ENCODE measurements at regions not wholly inside any gene's neighbourhood (a gene's known extent, or its start where the extent isn't known, plus 50 kb on each side); places are given as distances from the start of the nearest gene placed in this dataset.
A peak's percentile ranks its signal among the peaks of the same experiment; 100 is the strongest.

DNA sequence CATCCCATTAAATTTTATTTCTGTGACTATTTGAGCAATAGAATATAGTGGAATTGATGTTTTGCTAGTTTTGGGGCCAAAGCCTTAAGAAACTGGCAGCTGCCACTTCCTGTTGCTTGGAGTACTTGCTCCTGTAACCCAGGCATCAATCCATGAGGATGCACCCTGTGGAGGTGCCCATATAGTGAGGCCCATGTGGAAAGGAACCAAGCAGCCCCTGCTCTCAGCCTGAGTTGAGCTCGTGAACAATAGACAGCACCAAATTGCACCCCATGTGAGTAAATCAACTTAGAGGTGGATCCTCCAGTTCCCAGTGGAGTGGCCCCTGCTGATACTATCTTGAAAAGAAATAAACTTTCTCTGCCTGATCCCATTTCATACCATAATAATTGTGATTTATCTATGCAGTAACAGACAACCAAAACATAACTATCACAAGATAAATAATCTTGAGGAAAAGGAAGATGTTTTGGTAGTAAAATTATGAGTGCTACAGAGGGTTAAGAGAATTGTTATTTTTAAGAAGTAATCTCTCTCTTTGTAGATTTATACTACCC is 481.9 kb downstream of the TBC1D32 start:
- Mint-ChIP-seq H3K27ac (no peak overlapping the region), H3K4me1 (no peaks in the 10 kb centered on the region), H3K36me3 (ENCODE audit: low read depth) (no peaks in the 10 kb centered on the region), H3K27me3 (ENCODE audit: low read depth) (no peaks in the 10 kb centered on the region), H3K4me3 (no peak overlapping the region), H3K9me3 (no peaks in the 10 kb centered on the region)
- TF ChIP-seq, protein P1, sequence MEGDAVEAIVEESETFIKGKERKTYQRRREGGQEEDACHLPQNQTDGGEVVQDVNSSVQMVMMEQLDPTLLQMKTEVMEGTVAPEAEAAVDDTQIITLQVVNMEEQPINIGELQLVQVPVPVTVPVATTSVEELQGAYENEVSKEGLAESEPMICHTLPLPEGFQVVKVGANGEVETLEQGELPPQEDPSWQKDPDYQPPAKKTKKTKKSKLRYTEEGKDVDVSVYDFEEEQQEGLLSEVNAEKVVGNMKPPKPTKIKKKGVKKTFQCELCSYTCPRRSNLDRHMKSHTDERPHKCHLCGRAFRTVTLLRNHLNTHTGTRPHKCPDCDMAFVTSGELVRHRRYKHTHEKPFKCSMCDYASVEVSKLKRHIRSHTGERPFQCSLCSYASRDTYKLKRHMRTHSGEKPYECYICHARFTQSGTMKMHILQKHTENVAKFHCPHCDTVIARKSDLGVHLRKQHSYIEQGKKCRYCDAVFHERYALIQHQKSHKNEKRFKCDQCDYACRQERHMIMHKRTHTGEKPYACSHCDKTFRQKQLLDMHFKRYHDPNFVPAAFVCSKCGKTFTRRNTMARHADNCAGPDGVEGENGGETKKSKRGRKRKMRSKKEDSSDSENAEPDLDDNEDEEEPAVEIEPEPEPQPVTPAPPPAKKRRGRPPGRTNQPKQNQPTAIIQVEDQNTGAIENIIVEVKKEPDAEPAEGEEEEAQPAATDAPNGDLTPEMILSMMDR (IDR thresholded peaks at IDR 0.05; ENCODE audit: unreplicated experiment in 3 of 3), result no peak

DNA sequence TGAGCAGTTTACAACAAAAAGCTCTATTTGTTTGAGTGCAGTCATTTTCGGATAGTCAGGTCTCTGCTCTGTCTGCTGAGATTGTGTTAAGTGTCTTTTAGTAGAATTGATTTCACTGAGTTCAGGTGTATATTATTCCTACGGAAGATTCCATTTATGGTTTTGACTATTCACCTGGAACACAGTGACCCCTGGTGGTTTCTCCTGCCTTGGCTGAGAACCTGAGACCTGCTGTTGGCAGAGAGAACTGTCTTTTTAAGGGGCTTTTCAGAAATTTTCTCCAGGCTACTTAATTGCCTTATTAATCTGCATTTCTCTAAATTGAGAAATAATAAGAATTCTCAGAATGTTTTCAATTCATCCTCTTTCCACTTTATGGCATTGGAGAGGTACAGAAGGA is 508.0 kb downstream of the TBC1D32 start:
- H3K4me1 Mint-ChIP-seq, result peaks cover 11% of the 10 kb centered on the region
- H3K36me3 Mint-ChIP-seq (ENCODE audit: low read depth), result no peaks in the 10 kb centered on the region
- TF ChIP-seq, protein P1 (IDR thresholded peaks at IDR 0.05; ENCODE audit: unreplicated experiment in 3 of 3), result peak; percentile 51 to 70 (median 60)
- peak overlapping the region in 1 of 3 experiments; percentile 43 for H3K27ac Mint-ChIP-seq
- peaks cover 3% of the 10 kb centered on the region for H3K9me3 Mint-ChIP-seq
- H3K4me3 Mint-ChIP-seq, result no peak overlapping the region
- no peaks in the 10 kb centered on the region for H3K27me3 Mint-ChIP-seq (ENCODE audit: low read depth)

DNA sequence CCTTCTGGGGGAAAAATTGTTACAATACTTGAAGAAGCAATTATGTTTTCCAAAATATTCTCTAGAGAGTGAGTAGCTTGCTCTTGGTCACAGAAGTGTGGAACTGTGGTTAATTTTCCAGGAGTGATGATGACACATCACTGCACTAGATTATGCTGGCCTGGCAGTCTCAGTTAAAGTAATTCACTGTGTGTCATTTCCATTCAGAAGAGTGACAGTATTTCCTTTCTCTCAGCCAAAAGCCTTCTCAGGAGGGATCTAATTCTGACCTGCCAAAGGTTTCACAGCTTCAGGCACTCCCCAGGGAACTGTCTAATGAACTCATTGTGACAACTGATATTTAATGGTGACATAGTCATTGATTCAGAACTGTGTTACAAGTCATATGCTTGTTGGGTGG is 517.5 kb downstream of the TBC1D32 start:
- Mint-ChIP-seq H3K36me3 (ENCODE audit: low read depth) (no peaks in the 10 kb centered on the region), H3K4me1 (no peaks in the 10 kb centered on the region), H3K27ac (no peak overlapping the region), H3K4me3 (no peak overlapping the region), H3K9me3 (peaks cover 36% of the 10 kb centered on the region), H3K27me3 (ENCODE audit: low read depth) (peaks cover 3% of the 10 kb centered on the region)
- TF ChIP-seq, protein P1 (IDR thresholded peaks at IDR 0.05; ENCODE audit: unreplicated experiment in 3 of 3), result no peak

DNA sequence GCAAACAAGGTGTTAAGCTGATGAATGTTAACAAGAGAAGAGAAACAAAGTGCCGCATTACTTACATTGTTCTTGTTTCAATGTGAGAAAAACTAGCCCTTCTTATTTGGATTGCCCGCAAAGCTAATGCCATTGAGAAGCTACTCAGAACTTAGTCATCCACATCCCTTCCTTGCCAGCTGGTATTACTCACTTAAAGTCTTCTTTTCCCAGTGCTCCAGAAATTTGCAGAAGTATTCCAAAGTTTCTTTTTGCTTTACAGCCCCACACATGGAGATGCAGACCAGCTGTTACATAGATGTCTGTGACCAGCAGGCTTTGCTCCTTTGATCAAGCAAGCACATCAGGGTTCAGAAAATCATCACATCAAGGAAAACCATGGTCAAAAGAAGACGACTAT is 529.0 kb downstream of the TBC1D32 start:
- peaks cover 6% of the 10 kb centered on the region for H3K9me3 Mint-ChIP-seq
- H3K36me3 Mint-ChIP-seq (ENCODE audit: low read depth), result no peaks in the 10 kb centered on the region
- no peaks in the 10 kb centered on the region for H3K4me1 Mint-ChIP-seq
- TF ChIP-seq, protein P1 (IDR thresholded peaks at IDR 0.05; ENCODE audit: unreplicated experiment in 3 of 3), result no peak
- H3K4me3 Mint-ChIP-seq, result no peak overlapping the region
- H3K27me3 Mint-ChIP-seq (ENCODE audit: low read depth), result no peaks in the 10 kb centered on the region
- peak overlapping the region; percentile 54 to 73 (median 54) for H3K27ac Mint-ChIP-seq

DNA sequence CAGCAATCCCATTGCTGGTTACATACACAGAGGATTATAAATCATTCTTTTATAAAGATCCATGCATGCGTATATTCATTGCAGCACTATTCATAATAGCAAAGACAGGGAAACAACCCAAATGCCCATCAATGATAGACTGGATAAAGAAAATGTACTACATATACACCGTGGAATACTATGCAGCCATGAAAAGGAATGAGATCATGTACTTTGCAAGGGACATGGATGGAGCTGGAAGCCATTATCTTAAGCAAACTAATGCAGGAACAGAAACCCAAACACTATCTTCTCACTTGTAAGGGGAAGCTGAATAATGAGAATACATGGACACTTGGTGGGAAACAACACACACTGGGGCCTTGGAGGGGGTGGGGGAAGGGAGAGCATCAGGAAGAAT is 529.7 kb downstream of the TBC1D32 start:
- H3K9me3 Mint-ChIP-seq, result peaks cover 6% of the 10 kb centered on the region
- TF ChIP-seq, protein P1 (IDR thresholded peaks at IDR 0.05; ENCODE audit: unreplicated experiment in 3 of 3), result no peak
- no peaks in the 10 kb centered on the region for H3K36me3 Mint-ChIP-seq (ENCODE audit: low read depth)
- peak overlapping the region; percentile 44 to 73 (median 54) for H3K27ac Mint-ChIP-seq
- no peak overlapping the region for H3K4me3 Mint-ChIP-seq
- no peaks in the 10 kb centered on the region for H3K4me1 Mint-ChIP-seq
- H3K27me3 Mint-ChIP-seq (ENCODE audit: low read depth), result no peaks in the 10 kb centered on the region

DNA sequence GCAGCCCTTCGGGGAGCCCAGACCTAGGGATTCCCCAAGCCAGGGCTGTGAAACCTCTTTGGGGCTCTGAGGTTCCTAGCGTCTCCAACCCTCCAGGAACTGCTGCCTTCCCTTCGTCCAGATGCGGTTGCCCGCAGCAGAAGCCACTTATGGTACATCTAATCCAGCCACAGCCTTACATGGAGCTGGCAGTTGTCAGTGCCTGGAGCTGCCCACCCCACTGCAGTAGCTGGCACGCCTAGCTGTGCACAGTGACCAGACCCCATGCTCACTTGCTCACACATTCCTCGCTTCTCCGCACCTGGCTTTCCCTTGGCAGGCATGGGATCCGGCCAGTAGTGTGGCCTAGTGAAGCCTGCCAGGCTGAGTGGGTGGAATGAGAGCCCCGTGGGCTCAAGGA is 547.6 kb downstream of the TBC1D32 start:
- Mint-ChIP-seq H3K9me3 (no peaks in the 10 kb centered on the region), H3K27ac (no peak overlapping the region), H3K4me3 (no peak overlapping the region), H3K4me1 (no peaks in the 10 kb centered on the region), H3K36me3 (ENCODE audit: low read depth) (no peaks in the 10 kb centered on the region), H3K27me3 (ENCODE audit: low read depth) (no peaks in the 10 kb centered on the region)
- TF ChIP-seq, protein P1 (IDR thresholded peaks at IDR 0.05; ENCODE audit: unreplicated experiment in 3 of 3), result no peak
